BLaER1 treated with 17β-estradiol and CSF1 and Interleukin-3, amounts not matched to agents 10 nM and 100 nM (cell line): ENCODE measurements at regions not wholly inside any gene's neighbourhood (a gene's known extent, or its start where the extent isn't known, plus 50 kb on each side); places are given as distances from the start of the nearest gene placed in this dataset.

Experiments used
- H3K27ac ChIP-seq, 11 experiments: shearing (Covaris generic); formaldehyde crosslinking; 2 replicates each; pipeline ENCODE4 v1.8.1; 2022
- H3K27me3 ChIP-seq, 11 experiments: shearing (Covaris generic); formaldehyde crosslinking; 2 replicates each; pipeline ENCODE4 v1.8.1; 2022
- H3K36me3 ChIP-seq, 11 experiments: shearing (Covaris generic); formaldehyde crosslinking; 2 replicates each; pipeline ENCODE4 v1.8.1; 2022
- H3K4me1 ChIP-seq, 10 experiments: shearing (Covaris generic); formaldehyde crosslinking; 2 replicates each; pipeline ENCODE4 v1.8.1; 2022
- H3K4me2 ChIP-seq, 11 experiments: shearing (Covaris generic); formaldehyde crosslinking; 2 replicates each; pipeline ENCODE4 v1.8.1; 2022
- H3K4me3 ChIP-seq, 10 experiments: shearing (Covaris generic); formaldehyde crosslinking; 2 replicates each; pipeline ENCODE4 v1.8.1; 2022
- H3K9ac ChIP-seq, 11 experiments: shearing (Covaris generic); formaldehyde crosslinking; 2 replicates each; pipeline ENCODE4 v1.8.1; 2022
- H3K9me3 ChIP-seq, 11 experiments: shearing (Covaris generic); formaldehyde crosslinking; replicated peaks in 1 of 11; 2 replicates each; pipeline ENCODE4 v1.8.1; 2022
- H4K20me1 ChIP-seq, 11 experiments: shearing (Covaris generic); formaldehyde crosslinking; 2 replicates each; pipeline ENCODE4 v1.8.1; 2022
- Cebpa-rat ChIP-seq, 11 experiments: shearing (Covaris generic); IDR thresholded peaks; 2 replicates each; pipeline ENCODE4 v1.8.1; 2022

GRCh38 chr4:178480881-178481280, 1038.6 kb upstream of the AGA start:
- H3K27ac ChIP-seq: no peak overlapping the region
- no peaks in the 10 kb centered on the region for H3K4me1 ChIP-seq
- no peak overlapping the region for H3K9ac ChIP-seq
- no peaks in the 10 kb centered on the region for H3K9me3 ChIP-seq
- no peaks in the 10 kb centered on the region for H3K27me3 ChIP-seq
- no peak overlapping the region for H3K4me3 ChIP-seq
- no peaks in the 10 kb centered on the region for H4K20me1 ChIP-seq
- TF ChIP-seq Cebpa-rat (IDR thresholded peaks at IDR 0.05): no peak
- no peak overlapping the region for H3K4me2 ChIP-seq
- no peaks in the 10 kb centered on the region for H3K36me3 ChIP-seq

- H3K4me3 ChIP-seq: no peak overlapping the region
- H3K27me3 ChIP-seq: no peaks in the 10 kb centered on the region
- H3K9ac ChIP-seq: no peak overlapping the region
- no peaks in the 10 kb centered on the region for H3K36me3 ChIP-seq
- TF ChIP-seq Cebpa-rat (IDR thresholded peaks at IDR 0.05): no peak
- H4K20me1 ChIP-seq: no peaks in the 10 kb centered on the region
- no peak overlapping the region for H3K27ac ChIP-seq
- no peak overlapping the region for H3K4me2 ChIP-seq
- no peaks in the 10 kb centered on the region for H3K4me1 ChIP-seq
- no peaks in the 10 kb centered on the region for H3K9me3 ChIP-seq
Observed at GRCh38 chr4:178481564-178481963, 1039.3 kb upstream of the AGA start.

GRCh38 chr4:178523038-178523437, 1080.8 kb upstream of the AGA start:
- Histone ChIP-seq H3K9me3 (no peaks in the 10 kb centered on the region), H3K36me3 (no peaks in the 10 kb centered on the region), H3K9ac (no peak overlapping the region), H3K27ac (no peak overlapping the region), H4K20me1 (no peaks in the 10 kb centered on the region), H3K4me1 (no peaks in the 10 kb centered on the region), H3K4me3 (no peak overlapping the region), H3K4me2 (no peak overlapping the region), H3K27me3 (no peaks in the 10 kb centered on the region)
- no peak for TF ChIP-seq Cebpa-rat (IDR thresholded peaks at IDR 0.05)

GRCh38 chr4:178535939-178536579, 1093.8 kb upstream of the AGA start:
- no peak overlapping the region for H3K4me3 ChIP-seq
- no peak overlapping the region for H3K27ac ChIP-seq
- H3K4me1 ChIP-seq: no peaks in the 10 kb centered on the region
- no peak for TF ChIP-seq Cebpa-rat (IDR thresholded peaks at IDR 0.05)
- no peaks in the 10 kb centered on the region for H3K27me3 ChIP-seq
- H3K9ac ChIP-seq: no peak overlapping the region
- no peaks in the 10 kb centered on the region for H4K20me1 ChIP-seq
- H3K36me3 ChIP-seq: no peaks in the 10 kb centered on the region
- no peaks in the 10 kb centered on the region for H3K9me3 ChIP-seq
- H3K4me2 ChIP-seq: no peak overlapping the region

GRCh38 chr4:178553201-178553600, 1111.0 kb upstream of the AGA start:
- Histone ChIP-seq H4K20me1 (no peaks in the 10 kb centered on the region), H3K27ac (no peak overlapping the region), H3K9ac (no peak overlapping the region), H3K4me1 (no peaks in the 10 kb centered on the region), H3K27me3 (no peaks in the 10 kb centered on the region), H3K36me3 (no peaks in the 10 kb centered on the region), H3K9me3 (no peaks in the 10 kb centered on the region), H3K4me2 (no peak overlapping the region), H3K4me3 (no peak overlapping the region)
- TF ChIP-seq Cebpa-rat (IDR thresholded peaks at IDR 0.05): no peak

GRCh38 chr4:178554352-178554751, 1112.1 kb upstream of the AGA start:
- Histone ChIP-seq H3K27ac (no peak overlapping the region), H4K20me1 (no peaks in the 10 kb centered on the region), H3K4me1 (no peaks in the 10 kb centered on the region), H3K27me3 (no peaks in the 10 kb centered on the region), H3K9me3 (no peaks in the 10 kb centered on the region), H3K4me2 (no peak overlapping the region), H3K4me3 (no peak overlapping the region), H3K36me3 (no peaks in the 10 kb centered on the region), H3K9ac (no peak overlapping the region)
- TF ChIP-seq Cebpa-rat (IDR thresholded peaks at IDR 0.05): no peak

- Histone ChIP-seq H3K9me3 (no peaks in the 10 kb centered on the region), H3K9ac (no peak overlapping the region), H3K27me3 (no peaks in the 10 kb centered on the region), H3K4me3 (no peak overlapping the region), H4K20me1 (no peaks in the 10 kb centered on the region), H3K36me3 (no peaks in the 10 kb centered on the region), H3K4me2 (no peak overlapping the region), H3K27ac (no peak overlapping the region), H3K4me1 (peaks cover 0 to 8% (median 0%) of the 10 kb centered on the region in 10 experiments; a peak in 1 of 20 replicates)
- no peak for TF ChIP-seq Cebpa-rat (IDR thresholded peaks at IDR 0.05)
Observed at GRCh38 chr4:178556796-178557195, 1114.6 kb upstream of the AGA start.

- Histone ChIP-seq H3K27me3 (no peaks in the 10 kb centered on the region), H3K9me3 (no peaks in the 10 kb centered on the region), H3K4me2 (no peak overlapping the region), H3K4me1 (no peaks in the 10 kb centered on the region), H3K4me3 (no peak overlapping the region), H4K20me1 (no peaks in the 10 kb centered on the region), H3K36me3 (no peaks in the 10 kb centered on the region), H3K27ac (no peak overlapping the region), H3K9ac (no peak overlapping the region)
- no peak for TF ChIP-seq Cebpa-rat (IDR thresholded peaks at IDR 0.05)
Observed at GRCh38 chr4:178577933-178578332, 1135.7 kb upstream of the AGA start.

GRCh38 chr4:178595500-178596138, 1153.4 kb upstream of the AGA start:
- Histone ChIP-seq H4K20me1 (no peaks in the 10 kb centered on the region), H3K27ac (no peak overlapping the region), H3K9me3 (no peaks in the 10 kb centered on the region), H3K4me1 (no peaks in the 10 kb centered on the region), H3K27me3 (no peaks in the 10 kb centered on the region), H3K4me3 (no peak overlapping the region), H3K4me2 (no peak overlapping the region), H3K36me3 (no peaks in the 10 kb centered on the region), H3K9ac (no peak overlapping the region)
- no peak for TF ChIP-seq Cebpa-rat (IDR thresholded peaks at IDR 0.05)

GRCh38 chr4:178598672-178599071, 1156.4 kb upstream of the AGA start:
- no peaks in the 10 kb centered on the region for H3K4me1 ChIP-seq
- no peak overlapping the region for H3K27ac ChIP-seq
- H3K36me3 ChIP-seq: no peaks in the 10 kb centered on the region
- no peak overlapping the region for H3K4me3 ChIP-seq
- no peak overlapping the region for H3K4me2 ChIP-seq
- no peaks in the 10 kb centered on the region for H4K20me1 ChIP-seq
- H3K27me3 ChIP-seq: no peaks in the 10 kb centered on the region
- H3K9me3 ChIP-seq: no peaks in the 10 kb centered on the region
- no peak overlapping the region for H3K9ac ChIP-seq
- TF ChIP-seq Cebpa-rat (IDR thresholded peaks at IDR 0.05): no peak
